IMR-90 (cell line): ENCODE measurements at regions not wholly inside any gene's neighbourhood (a gene's known extent, or its start where the extent isn't known, plus 50 kb on each side); places are given as distances from the start of the nearest gene placed in this dataset.

Experiments
- ATAC-seq: fragments of 200-7000 bp; cut with Tn5 transposase; 2 replicates; pipeline ENCODE4 v1.9.1; 2020; ENCODE audit warnings: low read depth, mild to moderate bottlenecking, moderate library complexity
- BruUV-seq: library from RNA; stranded (reverse); fragments of 400-500 nt; replicated peaks from 2 replicates; lab custom pipeline; 2021; lab: Mats Ljungman, UMichigan
- CTCF ChIA-PET: fragments of 300-600 bp; formaldehyde crosslinking; extraction: SDS; loops from one replicate; lab custom pipeline; 2021; ENCODE audit warnings: antibody characterized with exemption; lab: Yijun Ruan, JAX
- POLR2A ChIA-PET: fragments of 300-600 bp; sonication (Branson Sonifier 250); formaldehyde crosslinking; loops from one replicate; lab custom pipeline; 2022; ENCODE audit warnings: antibody characterized with exemption; ENCODE audit not compliant: unreplicated experiment; lab: Charles Lee
- DNase-seq: peaks from one replicate; pipeline ENCODE4 v3.0.0; 2013
- H2AFZ ChIP-seq: replicated peaks from 2 replicates; pipeline ENCODE3; 2013; ENCODE audit warnings: low read length, mild to moderate bottlenecking; ENCODE audit not compliant: poor library complexity
- H2AK5ac ChIP-seq: 2 replicates; pipeline ENCODE4 v1.6.1; 2013; ENCODE audit warnings: low read depth, low read length, inconsistent platforms
- H2AK9ac ChIP-seq: replicated peaks from 2 replicates; pipeline ENCODE3; 2013; ENCODE audit warnings: mild to moderate bottlenecking, low read depth, low read length, moderate library complexity; ENCODE audit not compliant: poor library complexity
- H2BK120ac ChIP-seq: 2 replicates; pipeline ENCODE4 v1.6.1; 2013; ENCODE audit warnings: low read depth, low read length, inconsistent platforms
- H2BK15ac ChIP-seq: 3 replicates; pipeline ENCODE4 v1.6.1; 2013; ENCODE audit warnings: low read depth, low read length, inconsistent platforms
- H2BK20ac ChIP-seq: 2 replicates; pipeline ENCODE4 v1.6.1; 2013; ENCODE audit warnings: low read depth, mild to moderate bottlenecking, inconsistent platforms, low read length, moderate library complexity
- H2BK5ac ChIP-seq: 2 replicates; pipeline ENCODE4 v1.6.1; 2013; ENCODE audit warnings: mild to moderate bottlenecking, low read depth, low read length, inconsistent platforms; ENCODE audit not compliant: poor library complexity, severe bottlenecking
- H3K14ac ChIP-seq: replicated peaks from 2 replicates; pipeline ENCODE4 v1.6.1; 2013; ENCODE audit warnings: low read depth, low read length, inconsistent platforms
- H3K18ac ChIP-seq: 2 replicates; pipeline ENCODE4 v1.6.1; 2013; ENCODE audit warnings: low read depth, low read length, control low read depth
- H3K23ac ChIP-seq: 2 replicates; pipeline ENCODE4 v1.6.1; 2013; ENCODE audit warnings: low read depth, low read length, inconsistent platforms
- H3K27ac ChIP-seq: 2 replicates; pipeline ENCODE4 v1.5.1; 2013; ENCODE audit warnings: mild to moderate bottlenecking, control low read depth, low read length; ENCODE audit not compliant: insufficient read depth
- H3K27me3 ChIP-seq: 2 replicates; pipeline ENCODE4 v1.6.1; 2013; ENCODE audit warnings: low read length; ENCODE audit not compliant: control insufficient read depth, insufficient read depth
- H3K36me3 ChIP-seq: 2 replicates; pipeline ENCODE4 v1.6.1; 2013; ENCODE audit warnings: low read length, mixed read lengths; ENCODE audit not compliant: control insufficient read depth, insufficient read depth
- H3K4ac ChIP-seq: 2 replicates; pipeline ENCODE4 v1.6.1; 2013; ENCODE audit warnings: low read depth, low read length, inconsistent platforms
- H3K4me1 ChIP-seq: 2 replicates; pipeline ENCODE4 v1.6.1; 2013; ENCODE audit warnings: low read length, mixed read lengths; ENCODE audit not compliant: control insufficient read depth, insufficient read depth
- H3K4me2 ChIP-seq: 2 replicates; pipeline ENCODE4 v1.6.1; 2013; ENCODE audit warnings: low read depth, mild to moderate bottlenecking, control low read depth, low read length, moderate library complexity
- H3K4me3 ChIP-seq: 2 replicates; pipeline ENCODE4 v1.5.1; 2013; ENCODE audit warnings: low read depth, mild to moderate bottlenecking, control low read depth, low read length, moderate library complexity; ENCODE audit not compliant: insufficient read depth
- H3K56ac ChIP-seq: 2 replicates; pipeline ENCODE4 v1.6.1; 2013; ENCODE audit warnings: low read length, inconsistent platforms; ENCODE audit not compliant: insufficient read depth; ENCODE audit errors: extremely low read depth
- H3K79me1 ChIP-seq, 2 experiments: 2 replicates each; pipeline ENCODE4 v1.6.1; 2013; ENCODE audit warnings: low read length in 2 of 2, inconsistent platforms in 1 of 2, low read depth in 1 of 2
- H3K9ac ChIP-seq: 2 replicates; pipeline ENCODE4 v1.6.1; 2013; ENCODE audit warnings: low read depth, low read length, control low read depth
- H3K9me1 ChIP-seq: 2 replicates; pipeline ENCODE4 v1.6.1; 2013; ENCODE audit warnings: low read length, inconsistent platforms; ENCODE audit not compliant: insufficient read depth
- H3K9me3 ChIP-seq: 2 replicates; pipeline ENCODE4 v1.6.1; 2013; ENCODE audit warnings: low read length; ENCODE audit not compliant: control insufficient read depth, insufficient read depth
- H4K20me1 ChIP-seq: 2 replicates; pipeline ENCODE4 v1.6.1; 2013; ENCODE audit warnings: low read length, inconsistent platforms; ENCODE audit not compliant: insufficient read depth
- H4K5ac ChIP-seq: 2 replicates; pipeline ENCODE4 v1.6.1; 2013; ENCODE audit warnings: mild to moderate bottlenecking, low read depth, low read length, control low read depth
- H4K8ac ChIP-seq, 2 experiments: 2 replicates each; pipeline ENCODE4 v1.6.1; 2013; ENCODE audit warnings: low read depth in 2 of 2, low read length in 2 of 2, control low read depth in 1 of 2, inconsistent platforms in 1 of 2
- H4K91ac ChIP-seq: 2 replicates; pipeline ENCODE4 v1.6.1; 2013; ENCODE audit warnings: low read depth, low read length, inconsistent platforms; ENCODE audit not compliant: insufficient read depth
- CEBPB ChIP-seq: IDR thresholded peaks from 2 replicates; pipeline ENCODE4 v1.6.1; 2012; ENCODE audit warnings: low read depth, low read length, improper control_type of control experiment
- CHD1 ChIP-seq: IDR thresholded peaks from 2 replicates; pipeline ENCODE4 v1.6.1; 2012; ENCODE audit warnings: low read depth, low read length, improper control_type of control experiment
- FOS ChIP-seq: fragments of 150-350 bp; IDR thresholded peaks from 2 replicates; pipeline ENCODE4 v1.6.1; 2016; ENCODE audit warnings: low read depth, low read length
- MAZ ChIP-seq: IDR thresholded peaks from 2 replicates; pipeline ENCODE4 v1.6.1; 2012; ENCODE audit warnings: low read depth, mild to moderate bottlenecking, low read length, improper control_type of control experiment, moderate library complexity, borderline replicate concordance
- NFE2L2 ChIP-seq: fragments of 150-350 bp; IDR thresholded peaks from 2 replicates; pipeline ENCODE4 v1.6.1; 2016; ENCODE audit warnings: low read depth, mild to moderate bottlenecking, low read length
- POLR2A ChIP-seq: IDR thresholded peaks from 2 replicates; pipeline ENCODE4 v1.6.1; 2012; ENCODE audit warnings: mild to moderate bottlenecking, low read depth, low read length
- RAD21 ChIP-seq: IDR thresholded peaks from 2 replicates; pipeline ENCODE4 v1.6.1; 2012; ENCODE audit warnings: low read length, improper control_type of control experiment
- RCOR1 ChIP-seq: IDR thresholded peaks from 2 replicates; pipeline ENCODE4 v1.6.1; 2012; ENCODE audit warnings: mild to moderate bottlenecking, low read length, improper control_type of control experiment; ENCODE audit not compliant: insufficient replicate concordance
- RFX5 ChIP-seq: IDR thresholded peaks from 2 replicates; pipeline ENCODE4 v1.8.0; 2012; ENCODE audit warnings: low read depth, mild to moderate bottlenecking, low read length, moderate library complexity
- USF2 ChIP-seq: fragments of 150-350 bp; IDR thresholded peaks from 2 replicates; pipeline ENCODE4 v1.6.1; 2017; ENCODE audit warnings: mild to moderate bottlenecking, antibody characterized with exemption, low read length, low read depth
- WGBS, 2 experiments: methylation state at CpG; one replicate each; pipeline versions ENCODE4 v1.1.5 to v1.1.7; 2013; ENCODE audit warnings: missing lambda C conversion rate in 2 of 2; ENCODE audit not compliant: insufficient read length in 1 of 2; ENCODE audit errors: extremely low coverage in 2 of 2; 5-methylcytosine and 5-hydroxymethylcytosine counted together
- dilution Hi-C: fragments of 300-500 bp; cut with HindIII; formaldehyde crosslinking; loops from one replicate; pipeline ENCODE4 v1.14.3; 2018; ENCODE audit warnings: low sequenced_read_pairs; ENCODE audit not compliant: unreplicated experiment
- in situ Hi-C: fragments of 300-500 bp; cut with MboI; formaldehyde crosslinking; loops from 3 replicates; pipeline ENCODE4 v1.14.3; 2019; ENCODE audit warnings: low sequenced_read_pairs, inconsistent platforms, mixed read lengths
- intact Hi-C: fragments of 100-400 bp; cut with micrococcal nuclease; formaldehyde crosslinking; loops from 2 replicates; pipeline ENCODE4 v1.10.0; 2022
- TF ChIP-seq, protein P1 (sequence below): conservative IDR thresholded peaks from 2 replicates; pipeline ENCODE4 v1.5.1; 2012; ENCODE audit warnings: mild to moderate bottlenecking, low read depth, low read length, improper control_type of control experiment
- TF ChIP-seq, protein P2 (sequence below): fragments of 150-350 bp; IDR thresholded peaks from 2 replicates; pipeline ENCODE4 v1.6.1; 2016; ENCODE audit warnings: low read depth, mild to moderate bottlenecking, low read length, moderate library complexity, borderline replicate concordance

- H3K9me1 ChIP-seq: no peaks in the 10 kb centered on the region
- ATAC-seq (no peak), DNase-seq (no peak)
- no peaks in the 10 kb centered on the region for H3K9me3 ChIP-seq
- H3K4me2 ChIP-seq: no peak overlapping the region
- intact Hi-C loops (no loop called here), dilution Hi-C loops (no loop called here), in situ Hi-C loops (no loop called here)
- no peak overlapping the region for H2AFZ ChIP-seq
- no peak overlapping the region for H3K27ac ChIP-seq
- TF ChIP-seq MAZ (no peak), CHD1 (no peak), FOS (no peak), POLR2A (no peak), USF2 (no peak), CEBPB (no peak), NFE2L2 (no peak), RFX5 (no peak), RCOR1 (no peak), RAD21 (no peak)
- TF ChIP-seq, protein P1, sequence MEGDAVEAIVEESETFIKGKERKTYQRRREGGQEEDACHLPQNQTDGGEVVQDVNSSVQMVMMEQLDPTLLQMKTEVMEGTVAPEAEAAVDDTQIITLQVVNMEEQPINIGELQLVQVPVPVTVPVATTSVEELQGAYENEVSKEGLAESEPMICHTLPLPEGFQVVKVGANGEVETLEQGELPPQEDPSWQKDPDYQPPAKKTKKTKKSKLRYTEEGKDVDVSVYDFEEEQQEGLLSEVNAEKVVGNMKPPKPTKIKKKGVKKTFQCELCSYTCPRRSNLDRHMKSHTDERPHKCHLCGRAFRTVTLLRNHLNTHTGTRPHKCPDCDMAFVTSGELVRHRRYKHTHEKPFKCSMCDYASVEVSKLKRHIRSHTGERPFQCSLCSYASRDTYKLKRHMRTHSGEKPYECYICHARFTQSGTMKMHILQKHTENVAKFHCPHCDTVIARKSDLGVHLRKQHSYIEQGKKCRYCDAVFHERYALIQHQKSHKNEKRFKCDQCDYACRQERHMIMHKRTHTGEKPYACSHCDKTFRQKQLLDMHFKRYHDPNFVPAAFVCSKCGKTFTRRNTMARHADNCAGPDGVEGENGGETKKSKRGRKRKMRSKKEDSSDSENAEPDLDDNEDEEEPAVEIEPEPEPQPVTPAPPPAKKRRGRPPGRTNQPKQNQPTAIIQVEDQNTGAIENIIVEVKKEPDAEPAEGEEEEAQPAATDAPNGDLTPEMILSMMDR: no peak
- TF ChIP-seq, protein P2, sequence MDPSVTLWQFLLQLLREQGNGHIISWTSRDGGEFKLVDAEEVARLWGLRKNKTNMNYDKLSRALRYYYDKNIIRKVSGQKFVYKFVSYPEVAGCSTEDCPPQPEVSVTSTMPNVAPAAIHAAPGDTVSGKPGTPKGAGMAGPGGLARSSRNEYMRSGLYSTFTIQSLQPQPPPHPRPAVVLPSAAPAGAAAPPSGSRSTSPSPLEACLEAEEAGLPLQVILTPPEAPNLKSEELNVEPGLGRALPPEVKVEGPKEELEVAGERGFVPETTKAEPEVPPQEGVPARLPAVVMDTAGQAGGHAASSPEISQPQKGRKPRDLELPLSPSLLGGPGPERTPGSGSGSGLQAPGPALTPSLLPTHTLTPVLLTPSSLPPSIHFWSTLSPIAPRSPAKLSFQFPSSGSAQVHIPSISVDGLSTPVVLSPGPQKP: no peak
- no TSS peak for BruUV-seq
- H3K27me3 ChIP-seq: no peaks in the 10 kb centered on the region
- H2AK9ac ChIP-seq: no peak overlapping the region
- no peak overlapping the region for H3K18ac ChIP-seq
- peaks cover 2% of the 10 kb centered on the region; the same call in 1 of the 2 replicates for H3K4me1 ChIP-seq
- no peak overlapping the region for H2BK20ac ChIP-seq
- no peak overlapping the region for H2BK120ac ChIP-seq
- H4K91ac ChIP-seq: no peak overlapping the region
- no peak overlapping the region for H3K14ac ChIP-seq
- CTCF ChIA-PET: interaction anchor here (0.6 kb wide), 1 partner anchor 442 kb away, joined by 3 read pairs; no protein-coding TSS in a partner anchor
- H2AK5ac ChIP-seq: no peak overlapping the region
- H3K56ac ChIP-seq: no peak overlapping the region; the same call in 1 of the 2 replicates
- no peak overlapping the region for H3K23ac ChIP-seq
- H4K8ac ChIP-seq: no peak overlapping the region
- H3K79me1 ChIP-seq: no peaks in the 10 kb centered on the region
- H2BK15ac ChIP-seq: no peak overlapping the region
- POLR2A ChIA-PET: no interaction called here
- H3K9ac ChIP-seq: no peak overlapping the region
- WGBS, 2 experiments: 94% methylated on average over 3 of the region's 7 CpGs; no CpG with 5 or more reads in 1 of the 2 experiments
- no peaks in the 10 kb centered on the region for H3K36me3 ChIP-seq
- H3K4ac ChIP-seq: no peak overlapping the region
- no peak overlapping the region for H4K5ac ChIP-seq
- H3K4me3 ChIP-seq: no peak overlapping the region
- H4K20me1 ChIP-seq: no peaks in the 10 kb centered on the region
- no peak overlapping the region for H2BK5ac ChIP-seq
These were observed 187.8 kb downstream of the TOMM20 start for GRCh38 chr1:234940841-234941240.
